Body of pancreas (tissue), 4 donors: ENCODE measurements at regions not wholly inside any gene's neighbourhood (a gene's known extent, or its start where the extent isn't known, plus 50 kb on each side); places are given as distances from the start of the nearest gene placed in this dataset.
A peak's percentile ranks its signal among the peaks of the same experiment; 100 is the strongest.
"Not testable (repeated sequence)": the region's sequence is repeated elsewhere in the genome, so short reads cannot be mapped to it uniquely, and the experiment has no call there.

Source experiments
- ATAC-seq: fragments of 150-250 bp; one replicate; pipeline ENCODE4 v1.9.1; 2016
- DNase-seq, 4 donors: peaks; one replicate each; pipeline ENCODE4 v3.0.0-alpha.2; 2019
- H3K27ac ChIP-seq, 4 donors: fragments of 200-600 bp; sonication (generic); 1 replicate in 3 of 4; 2 replicates in 1 of 4; pipeline versions ENCODE4 v1.5.1 to v1.6.1; 2016 to 2019; ENCODE audit warnings: mild to moderate bottlenecking in 1 of 4, mixed read lengths in 1 of 4, moderate library complexity in 1 of 4
- H3K27me3 ChIP-seq, 2 donors: fragments of 200-600 bp; sonication (generic); one replicate each; pipeline ENCODE4 v1.6.0; 2016; ENCODE audit warnings: mild to moderate bottlenecking in 1 of 2
- H3K36me3 ChIP-seq, 2 donors: fragments of 200-600 bp; sonication (generic); replicated peaks in 1 of 2; 2 replicates each; pipeline ENCODE4 v1.5.1; 2016; ENCODE audit warnings: low read depth in 2 of 2; ENCODE audit not compliant: insufficient read depth in 1 of 2
- H3K4me1 ChIP-seq: fragments of 200-600 bp; sonication (generic); one replicate; pipeline ENCODE4 v1.6.0; 2016
- H3K4me3 ChIP-seq, 2 donors: fragments of 200-600 bp; sonication (generic); 1 replicate in 1 of 2; 2 replicates in 1 of 2; pipeline ENCODE4 v1.5.1; 2016 to 2019
- H3K9me3 ChIP-seq, 3 donors: fragments of 200-600 bp; sonication (generic); 1 replicate in 2 of 3; 2 replicates in 1 of 3; pipeline ENCODE4 v1.5.1; 2016
- POLR2A ChIP-seq, 3 donors: fragments of 450-650 bp; IDR thresholded peaks; one replicate each; pipeline ENCODE4 v1.6.1; 2016; ENCODE audit warnings: antibody characterized with exemption in 3 of 3, mild to moderate bottlenecking in 2 of 3
- WGBS, 2 donors: methylation state at CpG; one replicate each; pipeline ENCODE4 v1.1.5; 2017; 5-methylcytosine and 5-hydroxymethylcytosine counted together
- intact Hi-C: fragments of 100-400 bp; cut with DNase I; formaldehyde crosslinking; loops from one replicate; pipeline ENCODE4 v1.15.1; 2023
- TF ChIP-seq, protein P1 (sequence below), 7 experiments: fragments of 450-650 bp in 4 of 7; fragments of 200-600 bp in 3 of 7; sonication (generic) in 3 of 7; IDR thresholded peaks; one replicate each; pipeline ENCODE4 v1.5.1; 2016 to 2019; ENCODE audit warnings: antibody characterized with exemption in 7 of 7

DNA sequence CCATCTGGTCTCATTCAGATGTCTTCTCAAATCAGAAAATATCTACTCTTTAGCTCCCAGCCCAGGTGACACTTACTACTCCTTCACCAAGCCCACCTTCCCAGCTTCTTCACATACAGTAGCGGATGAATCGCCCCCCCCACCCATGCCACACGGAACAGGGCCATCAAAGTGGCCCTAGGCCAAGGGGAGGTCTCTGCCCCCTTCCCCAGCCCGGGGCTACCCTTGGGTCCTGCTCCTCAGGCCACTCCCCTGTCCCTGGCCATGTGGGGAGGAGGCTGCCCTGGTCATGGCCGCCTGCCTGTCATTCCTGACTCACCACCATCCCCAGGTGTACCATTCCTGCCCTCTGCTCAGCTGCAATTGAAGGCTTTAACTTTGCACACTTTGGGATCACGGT is 142.8 kb downstream of the NECTIN1 start:
- H3K36me3 ChIP-seq = no peaks in the 10 kb centered on the region
- WGBS, 2 donors = 78 to 86% methylated on average over 5 of the region's 6 CpGs
- no peaks in the 10 kb centered on the region for H3K9me3 ChIP-seq
- DNase-seq (no peak), ATAC-seq (no peak)
- no peak overlapping the region for H3K27ac ChIP-seq
- TF ChIP-seq, protein P1, sequence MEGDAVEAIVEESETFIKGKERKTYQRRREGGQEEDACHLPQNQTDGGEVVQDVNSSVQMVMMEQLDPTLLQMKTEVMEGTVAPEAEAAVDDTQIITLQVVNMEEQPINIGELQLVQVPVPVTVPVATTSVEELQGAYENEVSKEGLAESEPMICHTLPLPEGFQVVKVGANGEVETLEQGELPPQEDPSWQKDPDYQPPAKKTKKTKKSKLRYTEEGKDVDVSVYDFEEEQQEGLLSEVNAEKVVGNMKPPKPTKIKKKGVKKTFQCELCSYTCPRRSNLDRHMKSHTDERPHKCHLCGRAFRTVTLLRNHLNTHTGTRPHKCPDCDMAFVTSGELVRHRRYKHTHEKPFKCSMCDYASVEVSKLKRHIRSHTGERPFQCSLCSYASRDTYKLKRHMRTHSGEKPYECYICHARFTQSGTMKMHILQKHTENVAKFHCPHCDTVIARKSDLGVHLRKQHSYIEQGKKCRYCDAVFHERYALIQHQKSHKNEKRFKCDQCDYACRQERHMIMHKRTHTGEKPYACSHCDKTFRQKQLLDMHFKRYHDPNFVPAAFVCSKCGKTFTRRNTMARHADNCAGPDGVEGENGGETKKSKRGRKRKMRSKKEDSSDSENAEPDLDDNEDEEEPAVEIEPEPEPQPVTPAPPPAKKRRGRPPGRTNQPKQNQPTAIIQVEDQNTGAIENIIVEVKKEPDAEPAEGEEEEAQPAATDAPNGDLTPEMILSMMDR (IDR thresholded peaks at IDR 0.05) = no peak
- TF ChIP-seq POLR2A (IDR thresholded peaks at IDR 0.05) = no peak
- H3K4me1 ChIP-seq = peaks cover 17% of the 10 kb centered on the region
- H3K27me3 ChIP-seq = no peaks in the 10 kb centered on the region
- H3K4me3 ChIP-seq = no peak overlapping the region
- intact Hi-C loops = no loop called here

DNA sequence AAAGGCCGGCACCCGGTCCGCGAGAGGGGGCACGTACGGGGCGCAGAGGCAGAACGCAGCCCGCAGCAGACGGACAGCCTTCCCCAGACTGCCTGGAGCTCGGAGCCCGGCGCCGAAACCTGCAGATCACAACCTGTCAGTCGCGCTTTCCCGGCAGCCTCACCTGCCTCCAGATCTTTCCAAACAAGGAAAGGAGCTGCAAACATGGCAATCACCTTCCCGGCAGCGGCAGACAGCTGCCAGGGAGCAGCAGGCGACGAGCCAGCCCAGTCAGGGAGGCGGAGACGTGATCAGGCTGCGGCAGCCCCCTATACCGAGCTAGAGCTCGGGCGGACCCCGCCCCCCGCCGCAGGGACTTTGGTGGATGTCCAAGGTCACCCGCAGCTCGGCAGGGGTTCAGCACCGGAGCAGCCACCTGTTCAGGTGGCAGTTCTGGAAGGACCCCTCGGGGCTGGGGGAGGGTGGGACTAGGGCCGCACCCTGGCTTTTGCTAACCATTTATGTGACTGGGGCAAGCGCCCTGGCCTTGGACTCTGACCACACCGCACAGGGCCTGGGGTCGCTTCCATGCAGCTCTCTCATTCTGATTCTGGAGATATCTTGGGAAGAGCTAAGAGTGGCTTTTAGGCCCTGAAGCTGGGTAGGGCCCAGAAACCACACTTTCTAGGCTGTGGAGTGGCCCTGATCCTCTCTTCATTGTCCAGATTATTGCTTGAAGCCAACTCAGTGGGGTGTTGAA is 143.8 kb downstream of the NECTIN1 start:
- H3K27me3 ChIP-seq = no peaks in the 10 kb centered on the region
- no peaks in the 10 kb centered on the region for H3K9me3 ChIP-seq
- no peaks in the 10 kb centered on the region for H3K36me3 ChIP-seq
- TF ChIP-seq POLR2A (IDR thresholded peaks at IDR 0.05) = peak in 1 of 3 donors; percentile 18
- TF ChIP-seq, protein P1 (IDR thresholded peaks at IDR 0.05) = no peak
- peak overlapping the region; percentile 15 to 58 (median 24) for H3K27ac ChIP-seq
- ATAC-seq (peak; percentile 28), DNase-seq (peak; percentile 36 to 60 (median 50))
- intact Hi-C loops = no loop called here
- WGBS, 2 donors = 3 to 5% methylated on average over 6 to 38 of the region's 38 CpGs
- H3K4me3 ChIP-seq = peak overlapping the region in 1 of 2 donors; percentile 9
- peaks cover 17% of the 10 kb centered on the region for H3K4me1 ChIP-seq

DNA sequence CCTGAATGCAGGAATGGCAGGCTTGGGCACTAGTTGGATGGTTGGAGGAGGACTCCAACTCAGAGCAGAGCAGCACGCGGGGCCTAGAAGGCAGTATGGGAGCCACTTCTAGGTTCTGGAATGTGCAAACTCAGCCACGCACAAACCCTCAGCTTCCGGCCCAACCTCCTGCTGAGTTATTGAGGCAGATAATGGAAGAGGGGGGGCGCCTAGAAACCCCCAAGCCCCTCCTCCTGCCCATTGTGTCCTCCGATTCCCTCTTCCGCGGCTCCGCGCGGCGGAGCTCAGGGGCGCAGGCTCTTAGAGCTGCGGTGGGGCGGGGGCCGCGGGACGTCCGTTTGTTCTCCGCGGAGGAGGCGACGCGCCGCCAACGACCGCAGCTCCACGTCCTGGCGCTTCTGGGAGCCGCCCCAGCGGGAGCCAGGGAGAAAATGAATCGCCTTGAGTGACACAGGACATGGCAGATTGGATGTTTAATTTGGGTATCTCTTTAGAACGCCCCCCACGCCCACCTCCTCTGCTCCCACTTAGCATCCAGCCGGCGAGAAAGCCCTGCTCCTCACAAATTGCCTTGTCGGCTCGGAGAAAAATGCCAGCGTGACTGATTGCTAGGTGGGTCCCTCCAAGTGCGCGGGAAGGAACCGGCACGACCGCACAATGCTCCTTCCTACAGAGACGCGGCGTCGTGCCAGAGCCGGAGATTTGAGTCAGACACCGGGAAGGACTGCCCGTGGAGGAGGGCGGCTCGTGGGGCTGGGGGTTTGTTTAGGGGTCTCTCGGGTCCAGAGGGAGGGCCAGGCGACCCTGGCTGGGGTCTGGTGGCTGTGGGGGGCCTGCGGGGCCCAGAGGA is 144.6 kb downstream of the NECTIN1 start:
- Histone ChIP-seq H3K36me3 (no peaks in the 10 kb centered on the region), H3K4me3 (peak overlapping the region in 1 of 2 donors; percentile 9), H3K27me3 (no peaks in the 10 kb centered on the region), H3K4me1 (peaks cover 17% of the 10 kb centered on the region), H3K27ac (peak overlapping the region in 3 of 4 donors; percentile 21 to 58 (median 28)), H3K9me3 (no peaks in the 10 kb centered on the region)
- 0 to 3% methylated on average over 22 to 56 of the region's 56 CpGs for WGBS, 2 donors
- peak; percentile 33 to 58 (median 52) for DNase-seq
- intact Hi-C loops = no loop called here
- peak; percentile 72 for ATAC-seq
- TF ChIP-seq POLR2A (IDR thresholded peaks at IDR 0.05) = peak in 2 of 3 donors; percentile 42 to 43
- TF ChIP-seq, protein P1 (IDR thresholded peaks at IDR 0.05) = no peak

DNA sequence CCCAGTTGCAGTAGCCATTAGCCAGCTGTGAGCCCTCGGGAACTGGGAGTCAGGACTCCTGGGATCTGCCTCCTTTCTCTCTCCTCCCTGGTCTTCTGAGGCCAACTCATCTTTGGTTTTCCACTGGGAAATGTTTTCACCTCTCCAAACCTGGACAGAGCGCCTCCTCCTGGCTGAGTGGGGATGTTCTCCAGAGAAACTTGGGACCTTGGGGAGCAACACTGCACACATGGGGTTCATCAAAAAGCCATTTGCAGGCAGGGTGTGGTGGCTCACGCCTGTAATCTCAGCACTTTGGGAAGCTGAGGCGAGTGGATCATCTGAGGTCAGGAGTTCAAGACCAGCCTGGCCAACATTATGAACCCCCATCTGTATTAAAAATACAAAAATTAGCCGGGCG is 145.4 kb downstream of the NECTIN1 start:
- TF ChIP-seq, protein P1 (IDR thresholded peaks at IDR 0.05) = no peak
- TF ChIP-seq POLR2A (IDR thresholded peaks at IDR 0.05) = no peak
- no peak for ATAC-seq
- WGBS, 2 donors = 87 to 91% methylated on average over 4 to 6 of the region's 6 CpGs

DNA sequence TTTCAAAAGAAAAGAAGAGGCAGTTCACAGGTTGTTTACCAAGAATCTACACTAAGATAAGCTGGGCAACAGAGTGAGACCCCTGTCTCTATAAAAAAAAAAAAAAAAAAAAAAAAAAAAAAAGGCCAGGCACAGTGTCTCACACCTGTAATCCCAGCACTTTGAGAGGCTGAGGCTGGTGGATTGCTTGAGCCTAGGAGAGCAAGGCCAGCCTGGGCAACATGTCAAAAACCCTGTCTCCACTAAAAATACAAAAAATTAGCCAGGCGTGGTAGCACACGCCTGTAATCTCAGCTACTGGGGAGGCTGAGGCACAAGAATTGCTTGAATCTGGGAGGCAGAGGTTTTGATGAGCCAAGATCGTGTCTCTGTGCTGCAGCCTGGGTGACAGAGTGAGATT is 147.6 kb downstream of the NECTIN1 start:
- DNase-seq, H3K27ac ChIP-seq: not testable (repeated sequence)

More for the DNA sequence above, 145.4 kb downstream of the NECTIN1 start:
- no peaks in the 10 kb centered on the region for H3K27me3 ChIP-seq
- intact Hi-C loops = no loop called here
- H3K27ac ChIP-seq = no peak overlapping the region
- H3K36me3 ChIP-seq = no peaks in the 10 kb centered on the region
- H3K4me3 ChIP-seq = no peak overlapping the region
- DNase-seq = no peak
- H3K9me3 ChIP-seq = no peaks in the 10 kb centered on the region
- H3K4me1 ChIP-seq = peaks cover 22% of the 10 kb centered on the region

More for the DNA sequence above, 147.6 kb downstream of the NECTIN1 start:
- H3K9me3 ChIP-seq, H3K36me3 ChIP-seq, intact Hi-C loops, H3K27me3 ChIP-seq, ATAC-seq, H3K4me3 ChIP-seq: not testable (repeated sequence)
- H3K4me1 ChIP-seq = peaks cover 25% of the 10 kb centered on the region
- 89 to 94% methylated on average over 3 of the region's 3 CpGs for WGBS, 2 donors
